HepG2 (cell line): ENCODE measurements at regions not wholly inside any gene's neighbourhood (a gene's known extent, or its start where the extent isn't known, plus 50 kb on each side); places are given as distances from the start of the nearest gene placed in this dataset.
A peak's percentile ranks its signal among the peaks of the same experiment; 100 is the strongest.

ENCODE experiments used
- ARID5B ChIP-seq: IDR thresholded peaks from 2 replicates; pipeline ENCODE4 v1.4.0; 2020; ENCODE audit warnings: mild to moderate bottlenecking, missing genetic modification reagents
- CBX5 ChIP-seq: sonication (generic); formaldehyde crosslinking; IDR thresholded peaks from 2 replicates; pipeline ENCODE4 v1.4.0; 2020; ENCODE audit warnings: missing genetic modification reagents, borderline replicate concordance
- EP300 ChIP-seq, 3 experiments: sonication (generic) in 1 of 3; formaldehyde crosslinking in 1 of 3; IDR thresholded peaks; 2 replicates each; pipeline versions ENCODE4 v1.5.1 to v1.6.1; 2011 to 2020; ENCODE audit warnings: low read depth in 2 of 3, low read length in 2 of 3, borderline replicate concordance in 1 of 3, improper control_type of control experiment in 1 of 3, mild to moderate bottlenecking in 1 of 3, missing genetic modification reagents in 1 of 3, moderate library complexity in 1 of 3
- FOXA1 ChIP-seq, 2 experiments: fragments of 450-650 bp in 1 of 2; sonication (generic) in 1 of 2; formaldehyde crosslinking in 1 of 2; IDR thresholded peaks; 2 replicates each; pipeline versions ENCODE4 v1.4.0 to v1.6.1; 2016 to 2020; ENCODE audit warnings: missing genetic modification reagents in 1 of 2
- HMG20A ChIP-seq: IDR thresholded peaks from 2 replicates; pipeline ENCODE4 v1.6.1; 2016; ENCODE audit warnings: borderline replicate concordance
- HNF1A ChIP-seq, 2 experiments: sonication (generic) in 1 of 2; formaldehyde crosslinking in 1 of 2; IDR thresholded peaks; 2 replicates each; pipeline versions ENCODE4 v1.4.0 to v1.6.1; 2016 to 2020; ENCODE audit warnings: borderline replicate concordance in 1 of 2, low read depth in 1 of 2, mild to moderate bottlenecking in 1 of 2, missing genetic modification reagents in 1 of 2
- HNF4G ChIP-seq, 2 experiments: sonication (generic) in 1 of 2; formaldehyde crosslinking in 1 of 2; IDR thresholded peaks; 2 replicates each; pipeline versions ENCODE4 v1.4.0 to v1.6.1; 2011 to 2020; ENCODE audit warnings: borderline replicate concordance in 2 of 2, low read depth in 2 of 2, mild to moderate bottlenecking in 2 of 2, low read length in 1 of 2, missing genetic modification reagents in 1 of 2, moderate library complexity in 1 of 2
- LCORL ChIP-seq, 2 experiments: fragments of 450-650 bp in 1 of 2; sonication (generic) in 1 of 2; formaldehyde crosslinking in 1 of 2; IDR thresholded peaks; 2 replicates each; pipeline versions ENCODE4 v1.5.0 to v1.6.1; 2017 to 2020; ENCODE audit warnings: antibody characterized with exemption in 1 of 2, missing genetic modification reagents in 1 of 2
- RXRB ChIP-seq: IDR thresholded peaks from 2 replicates; pipeline ENCODE4 v1.6.1; 2016; ENCODE audit warnings: borderline replicate concordance, missing genetic modification reagents, missing compliant biosample characterization
- SOX5 ChIP-seq: IDR thresholded peaks from 2 replicates; pipeline ENCODE4 v1.6.1; 2016; ENCODE audit warnings: borderline replicate concordance
- TARDBP ChIP-seq: sonication (generic); formaldehyde crosslinking; IDR thresholded peaks from 2 replicates; pipeline ENCODE4 v1.8.0; 2022; ENCODE audit warnings: mild to moderate bottlenecking, missing genetic modification reagents
- THAP11 ChIP-seq: IDR thresholded peaks from 2 replicates; pipeline ENCODE4 v1.6.1; 2016; ENCODE audit warnings: missing biosample characterization, missing genetic modification reagents
- ZBTB14 ChIP-seq: sonication (generic); formaldehyde crosslinking; IDR thresholded peaks from 2 replicates; pipeline ENCODE4 v1.4.0; 2020; ENCODE audit warnings: missing genetic modification reagents
- ZKSCAN5 ChIP-seq: sonication (generic); formaldehyde crosslinking; IDR thresholded peaks from 2 replicates; pipeline ENCODE4 v1.5.1; 2020; ENCODE audit warnings: mild to moderate bottlenecking, missing genetic modification reagents
- TF ChIP-seq, protein P1 (sequence below), 2 experiments: fragments of 450-650 bp in 1 of 2; sonication (generic) in 1 of 2; formaldehyde crosslinking; IDR thresholded peaks; 2 replicates each; pipeline versions ENCODE4 v1.5.0 to v1.8.0; 2020 to 2022; ENCODE audit warnings: mild to moderate bottlenecking in 1 of 2, missing genetic modification reagents in 1 of 2
- TF ChIP-seq, protein P2 (sequence below): IDR thresholded peaks from 2 replicates; pipeline ENCODE4 v1.6.1; 2016; ENCODE audit warnings: low read depth, borderline replicate concordance

DNA sequence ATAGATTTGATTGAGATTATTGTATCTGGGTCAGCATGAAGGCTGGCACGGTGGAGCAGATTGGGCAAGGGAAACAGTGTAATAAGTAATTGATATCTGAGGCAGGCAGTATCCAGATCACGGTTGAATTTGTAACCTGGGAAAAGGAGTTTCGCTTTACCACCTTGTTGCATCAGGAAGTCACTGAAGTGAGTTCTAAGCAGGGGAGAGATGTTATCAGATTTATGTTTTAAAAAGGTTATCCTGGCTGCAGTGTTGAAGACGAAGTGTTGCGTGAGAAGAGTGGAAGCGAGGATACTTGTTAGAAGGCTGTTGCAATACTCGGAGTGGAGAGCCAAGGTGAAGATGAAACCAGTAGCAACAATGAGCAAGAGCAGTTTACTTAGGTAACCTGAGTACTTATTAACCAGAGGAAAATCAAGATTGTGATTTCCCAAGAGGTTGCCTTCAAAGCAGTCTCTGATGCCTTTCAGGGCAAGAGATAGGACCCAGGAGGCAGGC, 77.8 kb downstream of the LHX9 start (continued):
- TF ChIP-seq, protein P1, sequence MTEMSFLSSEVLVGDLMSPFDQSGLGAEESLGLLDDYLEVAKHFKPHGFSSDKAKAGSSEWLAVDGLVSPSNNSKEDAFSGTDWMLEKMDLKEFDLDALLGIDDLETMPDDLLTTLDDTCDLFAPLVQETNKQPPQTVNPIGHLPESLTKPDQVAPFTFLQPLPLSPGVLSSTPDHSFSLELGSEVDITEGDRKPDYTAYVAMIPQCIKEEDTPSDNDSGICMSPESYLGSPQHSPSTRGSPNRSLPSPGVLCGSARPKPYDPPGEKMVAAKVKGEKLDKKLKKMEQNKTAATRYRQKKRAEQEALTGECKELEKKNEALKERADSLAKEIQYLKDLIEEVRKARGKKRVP (CRISPR knock-in tag; IDR thresholded peaks at IDR 0.05), result peak in 1 of 2 experiments; percentile 95; a peak in 2 of 4 replicates
- TF ChIP-seq RXRB (no peak), ARID5B (peak; percentile 58), TARDBP (CRISPR knock-in tag) (0 out of 2 replicates have a peak, but pooled peaks have one; percentile 22), HNF4G (IDR thresholded peaks at IDR 0.05; ENCODE audit: borderline replicate concordance, low read depth, low read length) (peak; percentile 9; the same call in 1 of the 2 replicates), HNF4G (CRISPR knock-in tag; IDR thresholded peaks at IDR 0.05; ENCODE audit: borderline replicate concordance, low read depth) (no peak), EP300 (IDR thresholded peaks at IDR 0.05; ENCODE audit: low read depth in 2 of 2, low read length in 2 of 2) (peak in 1 of 2 experiments; percentile 78; a peak in 1 of 4 replicates), EP300 (CRISPR knock-in tag; IDR thresholded peaks at IDR 0.05; ENCODE audit: borderline replicate concordance) (0 out of 2 replicates have a peak, but pooled peaks have one; percentile 24), FOXA1 (IDR thresholded peaks at IDR 0.05) (no peak), FOXA1 (CRISPR knock-in tag; IDR thresholded peaks at IDR 0.05) (peak; percentile 66), ZKSCAN5 (peak; percentile 76; the same call in 1 of the 2 replicates), HMG20A (CRISPR knock-in tag) (peak; percentile 11; the same call in 1 of the 2 replicates), SOX5 (CRISPR knock-in tag) (peak; percentile 23; the same call in 1 of the 2 replicates), HNF1A (IDR thresholded peaks at IDR 0.05; ENCODE audit: low read depth) (peak; percentile 82), HNF1A (CRISPR knock-in tag; IDR thresholded peaks at IDR 0.05; ENCODE audit: borderline replicate concordance) (peak; percentile 90), LCORL (IDR thresholded peaks at IDR 0.05) (no peak), LCORL (CRISPR knock-in tag; IDR thresholded peaks at IDR 0.05) (peak; percentile 57; the same call in 1 of the 2 replicates), ZBTB14 (no peak), CBX5 (no peak), THAP11 (0 out of 2 replicates have a peak, but pooled peaks have one; percentile 25)
- TF ChIP-seq, protein P2, sequence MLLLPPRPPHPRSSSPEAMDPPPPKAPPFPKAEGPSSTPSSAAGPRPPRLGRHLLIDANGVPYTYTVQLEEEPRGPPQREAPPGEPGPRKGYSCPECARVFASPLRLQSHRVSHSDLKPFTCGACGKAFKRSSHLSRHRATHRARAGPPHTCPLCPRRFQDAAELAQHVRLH, result no peak
